Natural killer cell (primary cell): ENCODE measurements at regions not wholly inside any gene's neighbourhood (a gene's known extent, or its start where the extent isn't known, plus 50 kb on each side); places are given as distances from the start of the nearest gene placed in this dataset.

Source experiments
- ATAC-seq, 3 donors: fragments of 150-1000 bp in 2 of 3; fragments of 200-7000 bp in 1 of 3; cut with Tn5 transposase; 1 replicate in 1 of 3; 2 replicates in 2 of 3; pipeline ENCODE4 v1.10.0; 2021; ENCODE audit warnings: mild to moderate bottlenecking in 2 of 3, moderate library complexity in 2 of 3
- DNase-seq, 2 donors: peaks; one replicate each; pipeline versions ENCODE4 v3.0.0 to v3.0.0-alpha.2; 2013 to 2021; ENCODE audit warnings: mixed read lengths in 1 of 2
- H3K27ac ChIP-seq: one replicate; pipeline ENCODE4 v1.5.1; 2013; ENCODE audit warnings: mild to moderate bottlenecking, low read length
- H3K27me3 ChIP-seq: one replicate; pipeline ENCODE4 v1.6.1; 2013; ENCODE audit warnings: low read length; ENCODE audit not compliant: control insufficient read depth, insufficient read depth
- H3K36me3 ChIP-seq: one replicate; pipeline ENCODE4 v1.6.1; 2013; ENCODE audit warnings: low read length; ENCODE audit not compliant: control insufficient read depth, insufficient read depth
- H3K4me1 ChIP-seq: one replicate; pipeline ENCODE4 v1.6.1; 2013; ENCODE audit warnings: low read length; ENCODE audit not compliant: control insufficient read depth, insufficient read depth
- H3K4me3 ChIP-seq: one replicate; pipeline ENCODE4 v1.5.1; 2013; ENCODE audit warnings: low read length
- H3K9me3 ChIP-seq: one replicate; pipeline ENCODE4 v1.6.1; 2013; ENCODE audit warnings: low read length; ENCODE audit not compliant: control insufficient read depth, insufficient read depth
- H3K27ac Mint-ChIP-seq, 2 donors: one replicate each; pipeline ENCODE4 v1.8.0; 2022; ENCODE audit warnings: mild to moderate bottlenecking in 2 of 2, mixed read lengths in 2 of 2, moderate library complexity in 1 of 2
- H3K27me3 Mint-ChIP-seq, 2 donors: one replicate each; pipeline ENCODE4 v1.8.0; 2022; ENCODE audit warnings: low read depth in 2 of 2, mixed read lengths in 2 of 2
- H3K36me3 Mint-ChIP-seq: one replicate; pipeline ENCODE4 v1.8.0; 2022; ENCODE audit warnings: mixed read lengths
- H3K4me1 Mint-ChIP-seq, 2 donors: one replicate each; pipeline ENCODE4 v1.8.0; 2022; ENCODE audit warnings: mixed read lengths in 2 of 2
- H3K4me3 Mint-ChIP-seq: one replicate; pipeline ENCODE4 v1.8.0; 2022; ENCODE audit warnings: mild to moderate bottlenecking, moderate library complexity, mixed read lengths
- H3K9me3 Mint-ChIP-seq, 2 donors: one replicate each; pipeline ENCODE4 v1.8.0; 2022; ENCODE audit warnings: mixed read lengths in 2 of 2
- CTCF ChIP-seq: fragments of 200-600 bp; IDR thresholded peaks from one replicate; pipeline ENCODE4 v1.8.0; 2022; ENCODE audit warnings: antibody characterized with exemption
- WGBS: methylation state at CpG from one replicate; pipeline ENCODE4 v1.1.7; 2013; ENCODE audit warnings: missing lambda C conversion rate; ENCODE audit not compliant: insufficient coverage; 5-methylcytosine and 5-hydroxymethylcytosine counted together
- intact Hi-C: fragments of 100-400 bp; cut with micrococcal nuclease; formaldehyde crosslinking; loops from one replicate; pipeline ENCODE4 v1.14.2; 2022

GRCh38 chr3:166303681-166304080 is 466.5 kb upstream of the BCHE start:
- ATAC-seq: no peak
- no peaks in the 10 kb centered on the region for H3K36me3 Mint-ChIP-seq
- H3K27ac Mint-ChIP-seq: no peak overlapping the region

GRCh38 chr3:166302331-166302730 is 465.1 kb upstream of the BCHE start:
- no peak for ATAC-seq
- Histone ChIP-seq H3K27me3 (no peaks in the 10 kb centered on the region), H3K9me3 (peaks cover 3% of the 10 kb centered on the region), H3K36me3 (no peaks in the 10 kb centered on the region), H3K4me1 (no peaks in the 10 kb centered on the region), H3K4me3 (no peak overlapping the region), H3K27ac (no peak overlapping the region)
- intact Hi-C loops: no loop called here
- no peak overlapping the region for H3K27ac Mint-ChIP-seq
- no peak overlapping the region for H3K4me3 Mint-ChIP-seq
- DNase-seq: no peak
- TF ChIP-seq CTCF: no peak
- H3K36me3 Mint-ChIP-seq: no peaks in the 10 kb centered on the region
- H3K27me3 Mint-ChIP-seq: no peaks in the 10 kb centered on the region
- no peaks in the 10 kb centered on the region for H3K4me1 Mint-ChIP-seq
- H3K9me3 Mint-ChIP-seq: peaks cover 6 to 14% of the 10 kb centered on the region in 2 donors
- 80% methylated on average over 1 of the region's 2 CpGs for WGBS

More at GRCh38 chr3:166303681-166304080, 466.5 kb upstream of the BCHE start:
- no peaks in the 10 kb centered on the region for H3K27me3 Mint-ChIP-seq
- no peaks in the 10 kb centered on the region for H3K36me3 ChIP-seq
- H3K27ac ChIP-seq: no peak overlapping the region
- H3K4me3 Mint-ChIP-seq: no peak overlapping the region
- H3K9me3 ChIP-seq: peaks cover 6% of the 10 kb centered on the region
- peaks cover 6 to 16% of the 10 kb centered on the region in 2 donors for H3K9me3 Mint-ChIP-seq
- no peak for TF ChIP-seq CTCF
- no peaks in the 10 kb centered on the region for H3K27me3 ChIP-seq
- H3K4me3 ChIP-seq: no peak overlapping the region
- H3K4me1 ChIP-seq: no peaks in the 10 kb centered on the region
- intact Hi-C loops: no loop called here
- DNase-seq: no peak
- no peaks in the 10 kb centered on the region for H3K4me1 Mint-ChIP-seq

- Histone ChIP-seq H3K4me3 (no peak overlapping the region), H3K9me3 (peaks cover 10% of the 10 kb centered on the region), H3K4me1 (no peaks in the 10 kb centered on the region), H3K27ac (no peak overlapping the region), H3K27me3 (no peaks in the 10 kb centered on the region), H3K36me3 (no peaks in the 10 kb centered on the region)
- intact Hi-C loops: no loop called here
- Mint-ChIP-seq H3K27me3 (no peaks in the 10 kb centered on the region), H3K4me1 (no peaks in the 10 kb centered on the region), H3K36me3 (no peaks in the 10 kb centered on the region), H3K4me3 (no peak overlapping the region), H3K9me3 (peaks cover 21 to 33% of the 10 kb centered on the region in 2 donors), H3K27ac (no peak overlapping the region)
- DNase-seq: no peak
- no peak for ATAC-seq
- TF ChIP-seq CTCF: no peak
- WGBS: 66% methylated on average over 5 of the region's 5 CpGs
Measured at GRCh38 chr3:166296179-166296783, 459.1 kb upstream of the BCHE start.
